ENCODE measurements at regions not wholly inside any gene's neighbourhood (a gene's known extent, or its start where the extent isn't known, plus 50 kb on each side); places are given as distances from the start of the nearest gene placed in this dataset.

DNA sequence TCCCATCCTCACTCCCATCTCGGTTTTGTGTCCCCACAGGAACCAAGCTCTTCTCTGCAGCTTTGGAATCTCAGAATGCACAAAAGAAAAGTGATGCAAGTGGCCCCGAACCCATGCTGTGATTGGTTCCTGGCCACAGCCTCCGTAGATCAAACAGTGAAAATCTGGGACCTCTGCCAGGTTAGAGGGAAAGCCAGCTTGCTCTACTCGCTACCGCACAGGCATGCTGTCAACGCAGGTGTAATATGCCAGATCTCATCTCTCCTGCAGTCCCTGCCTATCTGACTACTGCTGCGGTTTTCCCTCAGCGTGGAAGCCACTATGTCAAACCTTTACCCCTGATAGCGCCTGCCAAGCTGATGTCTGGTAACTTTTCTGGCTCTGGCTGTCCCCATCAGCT, 200.5 kb upstream of the LRRC4C start (continued):
- no peak for TF ChIP-seq HNF4G (IDR thresholded peaks at IDR 0.05; ENCODE audit: borderline replicate concordance, low read depth, low read length)
- no peak for TF ChIP-seq HNF4G (CRISPR knock-in tag; IDR thresholded peaks at IDR 0.05; ENCODE audit: borderline replicate concordance, low read depth)
- TF ChIP-seq ZNF230 (CRISPR knock-in tag; IDR thresholded peaks at IDR 0.05) = no peak

DNA sequence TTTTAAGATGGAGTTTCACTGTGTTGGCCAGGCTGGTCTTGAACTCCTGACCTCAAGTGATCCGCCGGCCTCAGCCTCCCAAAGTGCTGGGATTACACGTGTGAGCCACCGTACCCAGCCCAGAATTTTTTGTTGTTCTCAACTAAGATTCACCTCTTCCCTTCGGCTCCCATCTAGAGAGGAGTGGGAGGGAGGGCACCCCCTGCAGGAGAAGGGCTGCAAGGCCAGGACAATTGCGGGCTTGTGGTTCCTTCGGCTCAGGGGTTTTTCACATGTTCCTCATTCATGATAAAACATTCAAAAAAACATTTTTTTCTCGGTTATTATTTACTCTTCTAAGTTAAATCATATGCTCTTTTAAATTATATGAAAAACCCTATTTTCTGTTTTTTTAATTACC, 201.1 kb upstream of the LRRC4C start:
- DNase-seq (ENCODE audit: low spot score) = no peak
- no peak overlapping the region for H2AFZ ChIP-seq (ENCODE audit: low read length)
- no TSS peak for BruUV-seq (replicated peaks)
- TF ChIP-seq TMF1 (CRISPR knock-in tag; IDR thresholded peaks at IDR 0.05; ENCODE audit: low read depth) (no peak), HNF4G (IDR thresholded peaks at IDR 0.05; ENCODE audit: borderline replicate concordance, low read depth, low read length) (no peak), HNF4G (CRISPR knock-in tag; IDR thresholded peaks at IDR 0.05; ENCODE audit: borderline replicate concordance, low read depth) (no peak), ZSCAN30 (CRISPR knock-in tag; IDR thresholded peaks at IDR 0.05) (no peak), ZNF44 (CRISPR knock-in tag; IDR thresholded peaks at IDR 0.05) (no peak)
- TF ChIP-seq, protein P1, sequence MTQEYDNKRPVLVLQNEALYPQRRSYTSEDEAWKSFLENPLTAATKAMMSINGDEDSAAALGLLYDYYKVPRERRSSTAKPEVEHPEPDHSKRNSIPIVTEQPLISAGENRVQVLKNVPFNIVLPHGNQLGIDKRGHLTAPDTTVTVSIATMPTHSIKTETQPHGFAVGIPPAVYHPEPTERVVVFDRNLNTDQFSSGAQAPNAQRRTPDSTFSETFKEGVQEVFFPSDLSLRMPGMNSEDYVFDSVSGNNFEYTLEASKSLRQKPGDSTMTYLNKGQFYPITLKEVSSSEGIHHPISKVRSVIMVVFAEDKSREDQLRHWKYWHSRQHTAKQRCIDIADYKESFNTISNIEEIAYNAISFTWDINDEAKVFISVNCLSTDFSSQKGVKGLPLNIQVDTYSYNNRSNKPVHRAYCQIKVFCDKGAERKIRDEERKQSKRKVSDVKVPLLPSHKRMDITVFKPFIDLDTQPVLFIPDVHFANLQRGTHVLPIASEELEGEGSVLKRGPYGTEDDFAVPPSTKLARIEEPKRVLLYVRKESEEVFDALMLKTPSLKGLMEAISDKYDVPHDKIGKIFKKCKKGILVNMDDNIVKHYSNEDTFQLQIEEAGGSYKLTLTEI (CRISPR knock-in tag; conservative IDR thresholded peaks at IDR 0.05) = no peak
- TF ChIP-seq, protein P2, sequence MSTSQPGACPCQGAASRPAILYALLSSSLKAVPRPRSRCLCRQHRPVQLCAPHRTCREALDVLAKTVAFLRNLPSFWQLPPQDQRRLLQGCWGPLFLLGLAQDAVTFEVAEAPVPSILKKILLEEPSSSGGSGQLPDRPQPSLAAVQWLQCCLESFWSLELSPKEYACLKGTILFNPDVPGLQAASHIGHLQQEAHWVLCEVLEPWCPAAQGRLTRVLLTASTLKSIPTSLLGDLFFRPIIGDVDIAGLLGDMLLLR (CRISPR knock-in tag; IDR thresholded peaks at IDR 0.05) = no peak
- H3K79me2 ChIP-seq (ENCODE audit: insufficient read depth, low read length) = no peaks in the 10 kb centered on the region
- POLR2A ChIA-PET = no interaction called here
- no peak for ATAC-seq
- CTCF ChIA-PET (ENCODE audit: low intra/inter-chr PET ratio, low total read pairs) = no interaction called here
- in situ Hi-C loops (cut with HindIII; ENCODE audit: extremely low pct_ligation_motif_present, low pct_unique_long_range_greater_than_20kb) (no loop called here), intact Hi-C loops (cut with micrococcal nuclease; ENCODE audit: unreplicated experiment) (no loop called here)
- FAIRE-seq = no peak
- no peaks in the 10 kb centered on the region for H3K4me1 ChIP-seq (ENCODE audit: insufficient read depth, low read length)
- no peaks in the 10 kb centered on the region for H3K27me3 ChIP-seq (ENCODE audit: control insufficient read depth in 1 of 2, insufficient read depth in 2 of 2, low read length in 2 of 2)
- H3K9ac ChIP-seq (ENCODE audit: insufficient read depth, low read depth, low read length) = no peak overlapping the region
- no peaks in the 10 kb centered on the region for H4K20me1 ChIP-seq (ENCODE audit: insufficient read depth, low read length)
- H3K9me3 ChIP-seq (ENCODE audit: low read length) = peaks cover 77% of the 10 kb centered on the region
- no peak overlapping the region for H3K4me3 ChIP-seq (replicated peaks in 1 of 3; ENCODE audit: insufficient read depth in 1 of 3, low read depth in 2 of 3, low read length in 3 of 3)
- H3K36me3 ChIP-seq (replicated peaks in 1 of 2; ENCODE audit: control insufficient read depth in 1 of 2, insufficient read depth in 2 of 2, low read length in 2 of 2) = no peaks in the 10 kb centered on the region
- H3K27ac ChIP-seq (ENCODE audit: extremely low read length, insufficient read depth, low read length) = no peak overlapping the region
- 38% methylated on average over 8 of the region's 8 CpGs for WGBS (ENCODE audit: low lambda C conversion rate)
- H3K4me2 ChIP-seq (ENCODE audit: low read depth, low read length) = no peak overlapping the region
